GM12875 (cell line): ENCODE measurements at regions not wholly inside any gene's neighbourhood (a gene's known extent, or its start where the extent isn't known, plus 50 kb on each side); places are given as distances from the start of the nearest gene placed in this dataset.

Source experiments
- H3K4me3 ChIP-seq: one replicate; pipeline ENCODE4 v1.5.1; 2011; ENCODE audit warnings: low read depth, low read length, control low read depth
- CTCF ChIP-seq: IDR thresholded peaks from 2 replicates; pipeline ENCODE4 v1.5.1; 2011; ENCODE audit warnings: low read depth, mild to moderate bottlenecking, control low read depth, inconsistent platforms, low read length, moderate library complexity, borderline replicate concordance; ENCODE audit not compliant: insufficient read depth

GRCh38 chr2:120622886-120623753, 112.5 kb upstream of the GLI2 start:
- H3K4me3 ChIP-seq: no peak overlapping the region
- TF ChIP-seq CTCF: no peak

GRCh38 chr2:120624061-120624737, 111.5 kb upstream of the GLI2 start:
- H3K4me3 ChIP-seq: no peak overlapping the region
- no peak for TF ChIP-seq CTCF

DNA sequence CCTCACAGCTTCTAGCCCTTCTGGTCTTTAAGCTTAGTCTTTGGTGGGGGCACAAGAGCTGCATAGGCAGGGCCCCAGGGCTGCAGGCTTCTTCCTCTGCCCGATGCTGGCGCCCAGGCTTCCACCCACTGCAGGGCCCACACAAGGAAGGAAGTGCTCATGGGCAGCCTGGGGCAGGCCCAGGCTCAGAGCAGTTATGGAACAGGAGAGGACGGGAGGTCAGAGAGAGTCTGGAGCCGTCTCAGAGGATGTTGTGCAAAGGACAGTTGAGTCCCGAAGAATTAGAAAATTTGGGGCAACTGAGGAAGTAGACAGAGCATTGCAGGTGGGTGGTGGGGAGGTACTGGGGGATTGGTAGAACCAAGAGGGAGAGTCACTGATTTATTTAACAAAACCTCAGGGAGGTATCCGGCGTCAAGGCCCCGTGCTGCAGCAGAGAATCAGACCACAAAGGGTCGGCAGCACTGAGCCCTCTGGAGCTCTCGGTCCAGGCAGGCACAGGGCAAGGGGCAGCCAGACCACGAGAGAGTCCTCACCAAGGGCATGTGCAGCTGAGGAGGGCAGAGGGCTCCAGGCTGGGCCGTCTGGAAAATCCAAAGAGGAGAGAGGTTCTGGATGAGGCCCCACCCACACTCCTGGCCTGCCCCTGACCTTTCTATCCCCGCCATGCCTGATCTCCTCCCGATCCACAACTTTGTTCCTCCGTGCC, 110.8 kb upstream of the GLI2 start:
- no peak overlapping the region for H3K4me3 ChIP-seq
- TF ChIP-seq CTCF: no peak

- no peak for TF ChIP-seq CTCF
- H3K4me3 ChIP-seq: no peak overlapping the region
These were observed 109.7 kb upstream of the GLI2 start for GRCh38 chr2:120625865-120626560.

- H3K4me3 ChIP-seq: no peak overlapping the region
- no peak for TF ChIP-seq CTCF
These were observed 109.1 kb upstream of the GLI2 start for GRCh38 chr2:120626566-120626965.

- TF ChIP-seq CTCF: no peak
- no peak overlapping the region for H3K4me3 ChIP-seq
These were observed 107.4 kb upstream of the GLI2 start for GRCh38 chr2:120628248-120628647.
